ENCODE measurements at regions not wholly inside any gene's neighbourhood (a gene's known extent, or its start where the extent isn't known, plus 50 kb on each side); places are given as distances from the start of the nearest gene placed in this dataset.

GRCh38 chr1:77631302-77631701 is 51.2 kb downstream of the ZZZ3 start:
- TF ChIP-seq CTCF (conservative IDR thresholded peaks at IDR 0.05 in 1 of 2, IDR thresholded peaks at IDR 0.05 in 1 of 2; ENCODE audit: extremely low read depth in 1 of 2, insufficient read depth in 1 of 2, low read depth in 1 of 2, low read length in 2 of 2) (no peak), EZH2 (IDR thresholded peaks at IDR 0.05; ENCODE audit: borderline replicate concordance, low read length) (no peak)
